Right lobe of liver (tissue), 4 donors: ENCODE measurements at regions not wholly inside any gene's neighbourhood (a gene's known extent, or its start where the extent isn't known, plus 50 kb on each side); places are given as distances from the start of the nearest gene placed in this dataset.

Experiments used
- CTCF ChIP-seq, 4 donors: fragments of 200-600 bp in 3 of 4; fragments of 450-650 bp in 1 of 4; IDR thresholded peaks; one replicate each; pipeline versions ENCODE4 v1.5.1 to v1.8.0; 2016 to 2022; ENCODE audit warnings: antibody characterized with exemption in 4 of 4, mild to moderate bottlenecking in 2 of 4
- POLR2A ChIP-seq: fragments of 450-650 bp; IDR thresholded peaks from one replicate; pipeline ENCODE4 v1.6.1; 2017; ENCODE audit warnings: antibody characterized with exemption, mild to moderate bottlenecking
- donor health status: DM: no; HTN: no; CAD: no.
- donor health status: DM: no; HTN: no; CAD: no.
- donor health status: DM: no; HTN: yes; CAD: no.

- TF ChIP-seq POLR2A (no peak), CTCF (IDR thresholded peaks at IDR 0.05) (no peak)
Measured at GRCh38 chr15:46701346-46701745, 1016.0 kb upstream of the SEMA6D start.
